Dermis blood vessel endothelial cell (primary cell): ENCODE measurements at regions not wholly inside any gene's neighbourhood (a gene's known extent, or its start where the extent isn't known, plus 50 kb on each side); places are given as distances from the start of the nearest gene placed in this dataset.
"Not testable (repeated sequence)": the region's sequence is repeated elsewhere in the genome, so short reads cannot be mapped to it uniquely, and the experiment has no call there.

Experiments used
- DNase-seq: peaks from one replicate; pipeline ENCODE4 v3.0.0; 2010

GRCh38 chr14:105893686-105894085 is 367.3 kb downstream of the TMEM121 start:
- DNase-seq: not testable (repeated sequence)

GRCh38 chr14:105894125-105894977 is 368.0 kb downstream of the TMEM121 start:
- DNase-seq: no peak

- DNase-seq: no peak
Observed at GRCh38 chr14:105894978-105895881, 368.8 kb downstream of the TMEM121 start.

- not testable (repeated sequence) for DNase-seq
Observed at GRCh38 chr14:105896206-105896605, 369.8 kb downstream of the TMEM121 start.

GRCh38 chr14:105896961-105897724 is 370.8 kb downstream of the TMEM121 start:
- DNase-seq: not testable (repeated sequence)

- no peak for DNase-seq
Observed at GRCh38 chr14:105897725-105898113, 371.3 kb downstream of the TMEM121 start.

GRCh38 chr14:105898482-105899010 is 372.2 kb downstream of the TMEM121 start:
- no peak for DNase-seq

- no peak for DNase-seq
Observed at GRCh38 chr14:105899071-105899641, 372.8 kb downstream of the TMEM121 start.

GRCh38 chr14:105899657-105900397 is 373.4 kb downstream of the TMEM121 start:
- no peak for DNase-seq

- DNase-seq: no peak
Observed at GRCh38 chr14:105900398-105901160, 374.2 kb downstream of the TMEM121 start.

GRCh38 chr14:105901226-105901625 is 374.8 kb downstream of the TMEM121 start:
- no peak for DNase-seq

GRCh38 chr14:105902131-105902898 is 375.9 kb downstream of the TMEM121 start:
- DNase-seq: no peak

GRCh38 chr14:105902899-105903165 is 376.4 kb downstream of the TMEM121 start:
- not testable (repeated sequence) for DNase-seq

- no peak for DNase-seq
Observed at GRCh38 chr14:105903971-105904370, 377.6 kb downstream of the TMEM121 start.

GRCh38 chr14:105904379-105904778 is 378.0 kb downstream of the TMEM121 start:
- DNase-seq: no peak

GRCh38 chr14:105905456-105905855 is 379.1 kb downstream of the TMEM121 start:
- no peak for DNase-seq

GRCh38 chr14:105907276-105907675 is 380.9 kb downstream of the TMEM121 start:
- no peak for DNase-seq

- DNase-seq: no peak
Observed at GRCh38 chr14:105908006-105908405, 381.6 kb downstream of the TMEM121 start.

- no peak for DNase-seq
Observed at GRCh38 chr14:105908481-105908911, 382.1 kb downstream of the TMEM121 start.
